ENCODE measurements at regions not wholly inside any gene's neighbourhood (a gene's known extent, or its start where the extent isn't known, plus 50 kb on each side); places are given as distances from the start of the nearest gene placed in this dataset.

DNA sequence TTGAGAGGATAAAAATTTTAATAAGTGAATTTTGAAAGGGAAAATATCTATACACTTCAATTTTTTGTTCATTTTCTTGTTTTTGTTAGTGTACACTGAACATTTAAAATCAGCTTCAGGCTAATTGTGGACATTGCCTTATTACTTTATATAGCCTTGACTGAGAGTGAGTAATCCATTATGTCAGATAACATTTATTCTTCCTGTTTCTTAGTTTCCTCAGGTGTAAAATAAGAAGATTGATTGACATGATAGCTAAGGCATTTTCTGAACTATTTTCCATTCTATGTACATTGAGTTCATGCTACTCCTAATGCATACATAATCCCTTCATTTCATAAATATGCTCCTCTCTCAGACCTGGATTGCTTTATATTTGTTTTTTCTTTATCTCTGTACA is 607.3 kb upstream of the AADAT start:
- TF ChIP-seq, protein P1, sequence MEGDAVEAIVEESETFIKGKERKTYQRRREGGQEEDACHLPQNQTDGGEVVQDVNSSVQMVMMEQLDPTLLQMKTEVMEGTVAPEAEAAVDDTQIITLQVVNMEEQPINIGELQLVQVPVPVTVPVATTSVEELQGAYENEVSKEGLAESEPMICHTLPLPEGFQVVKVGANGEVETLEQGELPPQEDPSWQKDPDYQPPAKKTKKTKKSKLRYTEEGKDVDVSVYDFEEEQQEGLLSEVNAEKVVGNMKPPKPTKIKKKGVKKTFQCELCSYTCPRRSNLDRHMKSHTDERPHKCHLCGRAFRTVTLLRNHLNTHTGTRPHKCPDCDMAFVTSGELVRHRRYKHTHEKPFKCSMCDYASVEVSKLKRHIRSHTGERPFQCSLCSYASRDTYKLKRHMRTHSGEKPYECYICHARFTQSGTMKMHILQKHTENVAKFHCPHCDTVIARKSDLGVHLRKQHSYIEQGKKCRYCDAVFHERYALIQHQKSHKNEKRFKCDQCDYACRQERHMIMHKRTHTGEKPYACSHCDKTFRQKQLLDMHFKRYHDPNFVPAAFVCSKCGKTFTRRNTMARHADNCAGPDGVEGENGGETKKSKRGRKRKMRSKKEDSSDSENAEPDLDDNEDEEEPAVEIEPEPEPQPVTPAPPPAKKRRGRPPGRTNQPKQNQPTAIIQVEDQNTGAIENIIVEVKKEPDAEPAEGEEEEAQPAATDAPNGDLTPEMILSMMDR (IDR thresholded peaks at IDR 0.05 in 2 of 3, conservative IDR thresholded peaks at IDR 0.05 in 1 of 3; ENCODE audit: borderline replicate concordance in 1 of 3, insufficient read depth in 1 of 3, low read depth in 2 of 3, low read length in 2 of 3) = no peak
- TF ChIP-seq, protein P2, sequence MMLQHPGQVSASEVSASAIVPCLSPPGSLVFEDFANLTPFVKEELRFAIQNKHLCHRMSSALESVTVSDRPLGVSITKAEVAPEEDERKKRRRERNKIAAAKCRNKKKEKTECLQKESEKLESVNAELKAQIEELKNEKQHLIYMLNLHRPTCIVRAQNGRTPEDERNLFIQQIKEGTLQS (IDR thresholded peaks at IDR 0.05) = no peak
- no peak for TF ChIP-seq SIN3A (IDR thresholded peaks at IDR 0.05; ENCODE audit: low read depth)
